VCaP (cell line): ENCODE measurements at regions not wholly inside any gene's neighbourhood (a gene's known extent, or its start where the extent isn't known, plus 50 kb on each side); places are given as distances from the start of the nearest gene placed in this dataset.

Experiments used
- H3K27ac ChIP-seq: fragments of 450-650 bp; 2 replicates; pipeline ENCODE4 v1.5.1; 2017
- TF ChIP-seq, protein P1 (sequence below): fragments of 450-650 bp; conservative IDR thresholded peaks from 2 replicates; pipeline ENCODE4 v1.5.1; 2017; ENCODE audit warnings: mild to moderate bottlenecking, moderate library complexity

GRCh38 chr16:85300406-85300968, 188.2 kb upstream of the CIBAR2 start:
- peak overlapping the region; percentile 43 for H3K27ac ChIP-seq
- TF ChIP-seq, protein P1, sequence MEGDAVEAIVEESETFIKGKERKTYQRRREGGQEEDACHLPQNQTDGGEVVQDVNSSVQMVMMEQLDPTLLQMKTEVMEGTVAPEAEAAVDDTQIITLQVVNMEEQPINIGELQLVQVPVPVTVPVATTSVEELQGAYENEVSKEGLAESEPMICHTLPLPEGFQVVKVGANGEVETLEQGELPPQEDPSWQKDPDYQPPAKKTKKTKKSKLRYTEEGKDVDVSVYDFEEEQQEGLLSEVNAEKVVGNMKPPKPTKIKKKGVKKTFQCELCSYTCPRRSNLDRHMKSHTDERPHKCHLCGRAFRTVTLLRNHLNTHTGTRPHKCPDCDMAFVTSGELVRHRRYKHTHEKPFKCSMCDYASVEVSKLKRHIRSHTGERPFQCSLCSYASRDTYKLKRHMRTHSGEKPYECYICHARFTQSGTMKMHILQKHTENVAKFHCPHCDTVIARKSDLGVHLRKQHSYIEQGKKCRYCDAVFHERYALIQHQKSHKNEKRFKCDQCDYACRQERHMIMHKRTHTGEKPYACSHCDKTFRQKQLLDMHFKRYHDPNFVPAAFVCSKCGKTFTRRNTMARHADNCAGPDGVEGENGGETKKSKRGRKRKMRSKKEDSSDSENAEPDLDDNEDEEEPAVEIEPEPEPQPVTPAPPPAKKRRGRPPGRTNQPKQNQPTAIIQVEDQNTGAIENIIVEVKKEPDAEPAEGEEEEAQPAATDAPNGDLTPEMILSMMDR: no peak

DNA sequence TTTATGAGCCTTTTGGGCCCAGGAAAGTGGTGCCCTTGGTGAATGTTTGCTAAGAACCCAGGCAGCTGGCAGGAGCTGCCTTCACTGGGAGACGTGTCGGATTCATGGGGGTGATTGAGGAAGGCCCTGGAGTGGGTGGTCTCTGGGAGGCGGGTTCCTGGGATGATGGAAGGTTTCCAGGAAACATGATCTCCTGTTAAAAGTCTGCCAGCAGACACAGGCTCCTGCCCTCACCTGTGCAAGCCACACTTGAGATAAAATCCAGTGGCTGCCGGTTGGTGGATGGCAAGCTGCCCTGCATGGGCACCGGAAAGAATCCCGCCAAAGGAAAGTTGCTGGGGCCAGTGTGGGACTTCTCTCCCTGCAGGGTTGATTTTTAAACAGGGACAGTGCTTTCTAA, 189.0 kb upstream of the CIBAR2 start:
- peak overlapping the region; percentile 43 for H3K27ac ChIP-seq
- TF ChIP-seq, protein P1: no peak

DNA sequence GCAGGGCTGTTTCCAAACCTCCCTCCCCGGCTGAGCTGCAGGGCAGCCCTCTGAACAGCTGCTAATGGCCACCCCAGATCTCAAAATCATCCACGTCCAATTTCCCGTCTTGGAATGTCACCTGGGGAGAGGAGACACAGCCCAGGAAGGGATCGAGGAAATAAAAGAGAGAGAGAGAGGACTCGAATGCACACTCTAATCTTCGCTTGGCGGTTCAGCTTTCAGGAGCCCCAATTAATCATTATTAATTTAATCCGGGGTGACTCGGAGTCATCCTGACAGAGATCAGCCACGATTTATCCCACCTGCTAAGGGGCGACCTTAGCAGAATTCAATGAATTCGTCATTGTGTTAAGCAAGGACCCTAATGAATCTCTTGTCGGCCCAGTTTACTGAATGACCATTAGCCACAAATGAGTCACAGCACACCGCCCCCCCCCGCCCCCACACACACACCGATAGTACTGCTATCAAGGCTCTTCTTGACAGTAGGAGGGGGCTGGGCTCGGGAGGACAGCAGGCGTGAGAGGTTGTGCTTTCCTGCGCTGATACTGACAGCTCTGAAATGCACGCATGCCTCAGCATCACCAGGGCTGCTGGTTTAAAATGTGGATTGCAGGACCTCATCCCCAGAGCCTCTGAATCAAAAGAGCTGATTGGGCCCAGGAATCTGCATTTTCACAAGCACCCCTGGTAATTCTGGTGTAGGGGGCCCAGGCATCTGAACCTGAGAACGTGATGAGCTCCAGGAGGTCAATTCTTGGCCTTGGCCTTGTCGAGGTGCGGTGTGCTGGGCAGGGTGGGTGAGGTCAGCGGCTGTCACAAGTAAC, 190.0 kb upstream of the CIBAR2 start:
- peak overlapping the region; percentile 43 for H3K27ac ChIP-seq
- TF ChIP-seq, protein P1: no peak

- H3K27ac ChIP-seq: no peak overlapping the region
- TF ChIP-seq, protein P1: no peak
Measured at GRCh38 chr16:85302848-85303353, 190.6 kb upstream of the CIBAR2 start.

GRCh38 chr16:85303354-85303883, 191.1 kb upstream of the CIBAR2 start:
- no peak overlapping the region for H3K27ac ChIP-seq
- TF ChIP-seq, protein P1: peak; percentile 75

DNA sequence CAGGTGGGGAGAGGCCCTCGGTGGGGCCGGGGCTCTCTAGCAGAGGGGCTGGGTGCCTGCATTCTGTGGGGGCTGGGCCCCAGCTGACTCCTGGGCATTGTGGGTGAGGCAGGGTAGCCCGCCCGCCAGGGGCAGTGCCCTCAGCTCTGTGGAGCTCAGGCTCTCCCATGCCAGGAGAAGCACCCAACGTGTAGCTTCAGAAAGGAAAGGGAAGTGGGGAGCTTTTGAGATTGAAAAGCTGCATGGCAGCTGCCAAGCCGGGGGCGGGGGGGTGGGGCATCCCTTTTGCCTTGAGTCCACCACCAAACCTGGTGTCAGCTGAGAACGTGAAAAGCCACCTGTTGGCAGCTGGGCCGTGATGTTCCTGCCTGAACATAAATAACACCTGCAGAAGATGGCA, 192.1 kb upstream of the CIBAR2 start:
- TF ChIP-seq, protein P1: no peak
- no peak overlapping the region for H3K27ac ChIP-seq

DNA sequence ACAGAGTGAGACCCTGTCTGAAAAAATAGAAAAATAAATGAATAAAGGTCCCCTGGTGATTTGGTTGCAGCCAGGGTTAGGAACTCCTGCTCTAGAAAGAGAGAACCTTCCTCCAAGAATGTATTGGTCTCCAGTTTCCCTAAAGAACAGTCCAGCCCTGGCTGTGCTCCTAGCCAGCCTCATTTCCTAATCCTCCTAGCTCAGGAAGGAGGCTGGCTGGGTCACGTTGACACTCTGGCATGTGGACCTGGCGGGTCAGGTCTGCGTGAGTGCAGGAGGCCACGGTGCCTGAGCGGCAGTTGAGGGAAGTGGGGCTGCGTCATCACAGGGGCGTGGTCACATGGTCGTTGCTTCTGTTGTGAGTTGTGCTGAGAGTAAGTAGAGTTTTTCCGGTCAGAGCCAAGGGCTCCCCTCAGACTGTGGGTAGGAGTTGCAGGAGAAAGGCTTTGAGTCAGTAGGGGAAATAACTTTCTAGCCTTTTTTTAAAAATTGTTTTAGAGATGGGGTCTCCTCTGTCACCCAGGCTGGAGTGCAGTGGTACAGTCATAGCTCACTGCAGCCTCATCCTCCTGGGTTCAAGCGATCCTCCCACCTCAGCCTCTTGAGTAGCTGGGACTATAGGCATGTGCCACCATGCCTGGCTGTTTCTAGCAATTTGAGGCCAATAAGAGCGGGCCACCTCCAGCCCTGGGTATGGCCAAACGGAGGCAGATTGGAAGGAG, 194.0 kb upstream of the CIBAR2 start:
- TF ChIP-seq, protein P1: no peak
- H3K27ac ChIP-seq: no peak overlapping the region
